ENCODE measurements at regions not wholly inside any gene's neighbourhood (a gene's known extent, or its start where the extent isn't known, plus 50 kb on each side); places are given as distances from the start of the nearest gene placed in this dataset.

DNA sequence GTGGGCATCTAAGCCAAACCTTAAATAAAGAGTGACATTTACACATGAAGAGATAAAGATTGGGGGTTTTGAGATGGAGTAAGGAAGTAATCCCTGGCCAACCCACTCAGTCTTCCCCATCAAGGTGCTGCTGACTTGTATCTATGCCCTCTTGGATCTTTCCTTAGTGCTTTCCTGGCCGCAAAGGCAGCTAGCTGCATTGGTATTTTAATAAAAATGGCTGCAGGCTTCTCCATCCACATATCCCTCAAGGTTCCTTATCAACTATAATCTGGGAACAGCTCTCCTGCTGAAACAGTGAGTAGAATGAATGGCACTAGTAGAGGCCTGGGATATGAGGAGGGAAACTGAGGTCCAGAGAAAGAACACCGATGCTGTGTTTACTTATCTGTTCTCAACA, 122.2 kb upstream of the ANKRD28 start:
- ChIA-PET POLR2A (no interaction called here), CTCF (no interaction called here)
- DNase-seq (ENCODE audit: extremely low spot score), result no peak
- TF ChIP-seq ELF4 (IDR thresholded peaks at IDR 0.05) (no peak), SP1 (IDR thresholded peaks at IDR 0.05) (no peak), L3MBTL2 (conservative IDR thresholded peaks at IDR 0.05) (no peak), FOXA1 (IDR thresholded peaks at IDR 0.05) (no peak), NFRKB (IDR thresholded peaks at IDR 0.05) (no peak)
- TF ChIP-seq, protein P1, sequence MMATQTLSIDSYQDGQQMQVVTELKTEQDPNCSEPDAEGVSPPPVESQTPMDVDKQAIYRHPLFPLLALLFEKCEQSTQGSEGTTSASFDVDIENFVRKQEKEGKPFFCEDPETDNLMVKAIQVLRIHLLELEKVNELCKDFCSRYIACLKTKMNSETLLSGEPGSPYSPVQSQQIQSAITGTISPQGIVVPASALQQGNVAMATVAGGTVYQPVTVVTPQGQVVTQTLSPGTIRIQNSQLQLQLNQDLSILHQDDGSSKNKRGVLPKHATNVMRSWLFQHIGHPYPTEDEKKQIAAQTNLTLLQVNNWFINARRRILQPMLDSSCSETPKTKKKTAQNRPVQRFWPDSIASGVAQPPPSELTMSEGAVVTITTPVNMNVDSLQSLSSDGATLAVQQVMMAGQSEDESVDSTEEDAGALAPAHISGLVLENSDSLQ (IDR thresholded peaks at IDR 0.05), result no peak

DNA sequence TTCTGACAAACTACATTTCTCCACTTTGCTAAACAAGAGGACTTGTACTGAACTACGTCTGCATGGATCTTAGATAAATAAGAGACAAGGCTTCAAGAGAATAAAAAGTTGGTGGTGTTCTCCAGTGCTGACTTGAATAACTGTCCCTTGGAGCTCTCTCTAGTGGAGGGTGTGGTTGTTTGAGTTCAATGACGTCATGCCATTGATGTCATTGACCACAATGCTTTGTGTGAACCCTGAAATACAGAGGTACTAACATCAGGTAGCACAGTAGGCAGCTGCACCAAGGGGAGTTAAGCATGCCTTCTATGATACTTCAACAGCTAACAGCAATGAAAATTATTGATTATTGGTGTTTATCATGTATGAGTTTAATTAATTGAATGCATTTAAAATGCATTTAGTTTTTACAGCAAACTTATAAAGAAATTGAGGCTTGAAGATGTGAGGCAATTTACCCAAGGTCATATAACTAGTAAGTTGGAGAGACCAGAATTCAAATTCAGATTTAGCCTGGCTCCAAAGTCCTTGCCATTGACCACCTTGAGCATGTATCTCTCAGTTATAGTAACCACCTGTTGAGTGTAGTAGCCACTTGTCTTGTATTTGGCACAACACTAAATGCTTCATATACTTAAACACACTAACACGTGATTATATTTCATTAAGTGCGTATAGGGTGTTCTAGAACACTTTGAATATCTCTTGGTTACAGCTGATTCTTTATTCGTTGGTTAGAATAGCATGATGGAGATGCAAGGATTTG, 126.0 kb upstream of the ANKRD28 start:
- DNase-seq (ENCODE audit: extremely low spot score), result no peak
- ChIA-PET POLR2A (no interaction called here), CTCF (no interaction called here)
- no peak for TF ChIP-seq HDGF (IDR thresholded peaks at IDR 0.05; ENCODE audit: borderline replicate concordance)
- TF ChIP-seq ELF4 (IDR thresholded peaks at IDR 0.05), result no peak
- TF ChIP-seq SUZ12 (IDR thresholded peaks at IDR 0.05), result no peak
- TF ChIP-seq, protein P1 (IDR thresholded peaks at IDR 0.05), result no peak
- no peak for TF ChIP-seq TARDBP (IDR thresholded peaks at IDR 0.05)
- TF ChIP-seq FOXM1 (IDR thresholded peaks at IDR 0.05; ENCODE audit: borderline replicate concordance), result no peak
- TF ChIP-seq L3MBTL2 (conservative IDR thresholded peaks at IDR 0.05), result no peak
- no peak for TF ChIP-seq CTBP1 (IDR thresholded peaks at IDR 0.05; ENCODE audit: borderline replicate concordance)
- no peak for TF ChIP-seq BHLHE40 (IDR thresholded peaks at IDR 0.05; ENCODE audit: borderline replicate concordance)
- TF ChIP-seq ARNT (IDR thresholded peaks at IDR 0.05), result no peak
- no peak for TF ChIP-seq NFRKB (IDR thresholded peaks at IDR 0.05)
- TF ChIP-seq FOXA1 (IDR thresholded peaks at IDR 0.05), result no peak
- no peak for TF ChIP-seq LEF1 (IDR thresholded peaks at IDR 0.05; ENCODE audit: borderline replicate concordance)

DNA sequence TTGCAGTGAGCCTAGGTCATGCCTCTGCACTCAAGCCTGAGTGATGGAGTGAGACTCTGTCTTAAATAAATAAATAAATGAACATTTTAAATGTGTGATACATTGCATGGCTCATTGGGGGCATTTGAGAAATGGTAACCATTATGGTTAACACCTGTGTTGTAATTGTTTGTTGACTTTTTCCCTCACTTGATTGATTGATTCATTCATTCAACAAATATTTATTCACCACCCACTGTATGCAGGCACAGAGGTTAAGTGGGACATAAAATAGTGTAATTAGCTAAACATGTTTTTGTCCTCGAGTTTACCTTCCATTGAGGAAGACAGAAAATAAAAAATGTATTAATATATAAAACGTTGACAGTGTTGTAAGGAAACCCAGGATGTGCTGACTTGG, 127.1 kb upstream of the ANKRD28 start:
- TF ChIP-seq BHLHE40 (IDR thresholded peaks at IDR 0.05; ENCODE audit: borderline replicate concordance) (no peak), HDGF (IDR thresholded peaks at IDR 0.05; ENCODE audit: borderline replicate concordance) (no peak), FOXM1 (IDR thresholded peaks at IDR 0.05; ENCODE audit: borderline replicate concordance) (no peak), LEF1 (IDR thresholded peaks at IDR 0.05; ENCODE audit: borderline replicate concordance) (no peak), FOXK2 (IDR thresholded peaks at IDR 0.05) (no peak), TARDBP (IDR thresholded peaks at IDR 0.05) (no peak), ARNT (IDR thresholded peaks at IDR 0.05) (no peak), L3MBTL2 (conservative IDR thresholded peaks at IDR 0.05) (no peak), ZNF384 (IDR thresholded peaks at IDR 0.05) (no peak), SP1 (IDR thresholded peaks at IDR 0.05) (no peak), ELF4 (IDR thresholded peaks at IDR 0.05) (no peak), FOXA1 (IDR thresholded peaks at IDR 0.05) (no peak), NFRKB (IDR thresholded peaks at IDR 0.05) (no peak), CTBP1 (IDR thresholded peaks at IDR 0.05; ENCODE audit: borderline replicate concordance) (no peak), SUZ12 (IDR thresholded peaks at IDR 0.05) (no peak)
- TF ChIP-seq, protein P1 (IDR thresholded peaks at IDR 0.05), result no peak
- DNase-seq (ENCODE audit: extremely low spot score), result no peak
- CTCF ChIA-PET, result no interaction called here
- POLR2A ChIA-PET, result no interaction called here

DNA sequence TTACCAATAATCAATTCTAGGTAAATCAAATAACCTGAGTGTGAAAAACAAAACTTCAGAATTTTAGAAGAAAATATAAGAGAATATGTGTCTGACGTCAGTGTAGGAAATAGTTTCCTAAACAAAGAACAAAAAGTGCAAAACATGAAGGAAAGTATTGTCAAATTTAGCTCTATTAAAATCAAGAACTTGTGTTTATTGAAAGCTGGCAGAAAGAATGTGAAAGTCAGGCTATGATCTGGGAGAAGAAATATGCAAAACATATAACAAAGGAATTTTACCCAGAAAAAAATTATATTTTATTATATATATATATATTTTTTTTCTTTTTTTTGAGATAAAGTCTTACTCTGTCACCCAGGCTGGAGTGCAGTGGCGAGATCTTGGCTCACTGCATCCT, 129.1 kb upstream of the ANKRD28 start:
- no peak for DNase-seq (ENCODE audit: extremely low spot score)
- ChIA-PET CTCF (no interaction called here), POLR2A (no interaction called here)
- no peak for TF ChIP-seq TARDBP (IDR thresholded peaks at IDR 0.05)
- no peak for TF ChIP-seq FOXA1 (IDR thresholded peaks at IDR 0.05)
- TF ChIP-seq LEF1 (IDR thresholded peaks at IDR 0.05; ENCODE audit: borderline replicate concordance), result no peak
- no peak for TF ChIP-seq ZNF384 (IDR thresholded peaks at IDR 0.05)
- no peak for TF ChIP-seq ARNT (IDR thresholded peaks at IDR 0.05)
- no peak for TF ChIP-seq SUZ12 (IDR thresholded peaks at IDR 0.05)
- TF ChIP-seq, protein P1 (IDR thresholded peaks at IDR 0.05), result no peak
- TF ChIP-seq L3MBTL2 (conservative IDR thresholded peaks at IDR 0.05), result no peak
- no peak for TF ChIP-seq FOXK2 (IDR thresholded peaks at IDR 0.05)
- TF ChIP-seq CTBP1 (IDR thresholded peaks at IDR 0.05; ENCODE audit: borderline replicate concordance), result no peak
- TF ChIP-seq FOXM1 (IDR thresholded peaks at IDR 0.05; ENCODE audit: borderline replicate concordance), result no peak
- no peak for TF ChIP-seq SP1 (IDR thresholded peaks at IDR 0.05)
- TF ChIP-seq ELF4 (IDR thresholded peaks at IDR 0.05), result no peak
- no peak for TF ChIP-seq NFRKB (IDR thresholded peaks at IDR 0.05)
- no peak for TF ChIP-seq HDGF (IDR thresholded peaks at IDR 0.05; ENCODE audit: borderline replicate concordance)
- no peak for TF ChIP-seq BHLHE40 (IDR thresholded peaks at IDR 0.05; ENCODE audit: borderline replicate concordance)

DNA sequence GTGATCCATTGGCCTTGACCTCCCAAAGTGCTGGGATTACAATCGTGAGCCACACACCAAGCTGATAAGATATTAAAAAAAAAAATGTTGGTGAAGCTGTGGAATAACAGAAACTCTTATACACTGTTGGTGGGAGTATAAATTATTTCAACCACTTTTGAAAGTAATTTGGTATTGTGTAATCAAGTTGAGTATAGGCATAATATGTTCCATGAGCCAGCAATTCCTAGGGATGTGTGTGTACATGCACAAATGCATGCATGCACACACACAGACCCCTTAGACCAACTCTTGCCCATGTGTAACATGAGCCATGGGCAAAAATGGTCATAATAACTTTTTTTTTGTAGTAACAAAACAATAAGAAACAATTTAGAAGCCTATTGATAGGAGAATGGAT, 130.2 kb upstream of the ANKRD28 start:
- no peak for TF ChIP-seq LEF1 (IDR thresholded peaks at IDR 0.05; ENCODE audit: borderline replicate concordance)
- TF ChIP-seq, protein P1 (IDR thresholded peaks at IDR 0.05), result no peak
- no peak for TF ChIP-seq ELF4 (IDR thresholded peaks at IDR 0.05)
- no peak for TF ChIP-seq FOXA1 (IDR thresholded peaks at IDR 0.05)
- ChIA-PET CTCF (no interaction called here), POLR2A (no interaction called here)
- DNase-seq (ENCODE audit: extremely low spot score), result no peak

Data from HEK293T (cell line).